ENCODE measurements at regions not wholly inside any gene's neighbourhood (a gene's known extent, or its start where the extent isn't known, plus 50 kb on each side); places are given as distances from the start of the nearest gene placed in this dataset.
A peak's percentile ranks its signal among the peaks of the same experiment; 100 is the strongest.

- H3K9me3 ChIP-seq: no peaks in the 10 kb centered on the region
Measured at GRCh38 chr12:115885040-115885690, 392.3 kb downstream of the MED13L start.

DNA sequence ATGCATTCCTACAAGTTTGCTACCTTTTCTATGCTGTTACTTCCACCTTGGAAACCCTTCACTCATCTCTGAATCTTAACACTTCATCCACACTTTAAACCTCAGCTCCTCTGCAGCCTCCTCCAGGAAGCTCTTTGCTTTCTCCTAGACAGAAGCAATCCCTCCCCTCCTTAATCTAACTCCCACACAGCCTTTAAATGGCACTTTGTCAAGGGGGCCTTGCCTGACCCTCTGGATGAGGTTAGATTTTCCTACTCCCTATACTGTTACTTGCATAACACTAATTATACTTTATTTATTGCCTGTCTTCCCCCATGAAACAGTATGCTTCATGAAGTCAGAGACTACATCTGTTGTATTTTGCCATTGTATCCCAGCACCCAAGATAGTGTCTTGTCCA lies 394.6 kb downstream of the MED13L start:
- DNase-seq (no peak), ATAC-seq (no peak)
- H3K36me3 ChIP-seq (replicated peaks in 1 of 2; ENCODE audit: insufficient read depth in 1 of 2, low read depth in 2 of 2): no peaks in the 10 kb centered on the region
- peaks cover 4% of the 10 kb centered on the region for H3K4me1 ChIP-seq
- intact Hi-C loops (cut with DNase I): no loop called here
- no peaks in the 10 kb centered on the region for H3K9me3 ChIP-seq
- TF ChIP-seq CTCF (IDR thresholded peaks at IDR 0.05): no peak
- no peak for TF ChIP-seq POLR2A (IDR thresholded peaks at IDR 0.05)
- no peak overlapping the region for H3K27ac ChIP-seq
- H3K4me3 ChIP-seq: no peak overlapping the region
- H3K27me3 ChIP-seq: no peaks in the 10 kb centered on the region

More at GRCh38 chr12:115885040-115885690, 392.3 kb downstream of the MED13L start:
- H3K4me3 ChIP-seq: no peak overlapping the region
- H3K36me3 ChIP-seq (replicated peaks in 1 of 2; ENCODE audit: insufficient read depth in 1 of 2, low read depth in 2 of 2): no peaks in the 10 kb centered on the region
- TF ChIP-seq POLR2A (IDR thresholded peaks at IDR 0.05) (no peak), CTCF (IDR thresholded peaks at IDR 0.05) (no peak)
- no peaks in the 10 kb centered on the region for H3K27me3 ChIP-seq
- peak in 1 of 4 donors; percentile 31 for DNase-seq
- no peak for ATAC-seq
- 52 to 60% methylated on average over 12 of the region's 12 CpGs for WGBS, 2 donors
- no peak overlapping the region for H3K27ac ChIP-seq
- peaks cover 4% of the 10 kb centered on the region for H3K4me1 ChIP-seq
- intact Hi-C loops (cut with DNase I): no loop called here

GRCh38 chr12:115880238-115880637 lies 397.3 kb downstream of the MED13L start:
- ATAC-seq: no peak
- H3K27ac ChIP-seq: no peak overlapping the region
- intact Hi-C loops (cut with DNase I): no loop called here

DNA sequence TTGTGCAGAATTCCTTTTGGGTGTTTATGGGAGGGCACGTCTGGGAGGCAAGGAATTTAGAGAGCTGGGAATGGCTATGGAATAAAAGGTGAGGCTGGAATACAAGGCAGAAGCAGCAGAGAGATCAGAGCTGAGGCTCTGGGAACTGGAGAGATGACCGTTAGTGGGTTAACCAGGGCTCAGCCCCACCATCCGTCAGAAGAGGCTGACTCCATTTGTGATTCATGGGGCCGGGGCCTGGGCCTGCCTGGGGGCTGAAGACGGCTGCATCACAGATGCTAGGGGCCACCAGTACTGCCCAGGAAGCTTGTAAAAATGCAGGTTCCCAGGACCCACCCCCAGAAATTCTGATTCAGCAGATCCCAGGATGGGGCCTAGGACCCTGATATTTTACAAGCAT lies 398.1 kb downstream of the MED13L start:
- intact Hi-C loops (cut with DNase I): no loop called here
- 60 to 69% methylated on average over 5 of the region's 5 CpGs for WGBS, 2 donors
- DNase-seq (no peak), ATAC-seq (no peak)
- Histone ChIP-seq H3K36me3 (replicated peaks in 1 of 2; ENCODE audit: insufficient read depth in 1 of 2, low read depth in 2 of 2) (no peaks in the 10 kb centered on the region), H3K4me1 (no peaks in the 10 kb centered on the region), H3K27ac (no peak overlapping the region), H3K27me3 (no peaks in the 10 kb centered on the region), H3K4me3 (no peak overlapping the region), H3K9me3 (no peaks in the 10 kb centered on the region)
- no peak for TF ChIP-seq CTCF (IDR thresholded peaks at IDR 0.05)
- TF ChIP-seq POLR2A (IDR thresholded peaks at IDR 0.05): no peak

More at GRCh38 chr12:115880238-115880637, 397.3 kb downstream of the MED13L start:
- H3K4me1 ChIP-seq: peaks cover 2% of the 10 kb centered on the region
- TF ChIP-seq POLR2A (IDR thresholded peaks at IDR 0.05): no peak
- 79 to 86% methylated on average over 3 of the region's 3 CpGs for WGBS, 2 donors
- H3K27me3 ChIP-seq: no peaks in the 10 kb centered on the region
- H3K36me3 ChIP-seq (replicated peaks in 1 of 2; ENCODE audit: insufficient read depth in 1 of 2, low read depth in 2 of 2): no peaks in the 10 kb centered on the region
- H3K4me3 ChIP-seq: no peak overlapping the region
- DNase-seq: no peak
- no peaks in the 10 kb centered on the region for H3K9me3 ChIP-seq

GRCh38 chr12:115873451-115874082 lies 403.9 kb downstream of the MED13L start:
- no peaks in the 10 kb centered on the region for H3K36me3 ChIP-seq (replicated peaks in 1 of 2; ENCODE audit: insufficient read depth in 1 of 2, low read depth in 2 of 2)
- no peaks in the 10 kb centered on the region for H3K27me3 ChIP-seq
- DNase-seq (no peak), ATAC-seq (no peak)
- intact Hi-C loops (cut with DNase I): no loop called here
- TF ChIP-seq POLR2A (IDR thresholded peaks at IDR 0.05) (no peak), CTCF (IDR thresholded peaks at IDR 0.05) (no peak)
- no peak overlapping the region for H3K27ac ChIP-seq
- peaks cover 9% of the 10 kb centered on the region for H3K4me1 ChIP-seq
- WGBS, 2 donors: 67 to 68% methylated on average over 3 of the region's 3 CpGs
- H3K4me3 ChIP-seq: no peak overlapping the region
- H3K9me3 ChIP-seq: no peaks in the 10 kb centered on the region
